ENCODE measurements at regions not wholly inside any gene's neighbourhood (a gene's known extent, or its start where the extent isn't known, plus 50 kb on each side); places are given as distances from the start of the nearest gene placed in this dataset.

GRCh38 chr13:106628936-106629659 is 61.2 kb upstream of the ARGLU1 start:
- H3K27me3 Mint-ChIP-seq (ENCODE audit: low read depth in 2 of 2), result peaks cover 4 to 29% of the 10 kb centered on the region in 2 donors
- H3K4me3 ChIP-seq (ENCODE audit: low read length), result no peak overlapping the region
- 90% methylated on average over 2 of the region's 2 CpGs for WGBS (ENCODE audit: insufficient coverage)
- no peak overlapping the region for H3K4me3 Mint-ChIP-seq
- no peaks in the 10 kb centered on the region for H3K9me3 Mint-ChIP-seq
- no peaks in the 10 kb centered on the region for H3K27me3 ChIP-seq (ENCODE audit: control insufficient read depth, insufficient read depth, low read length)
- ATAC-seq (no peak), DNase-seq (no peak)
- H3K27ac Mint-ChIP-seq, result no peak overlapping the region
- no peaks in the 10 kb centered on the region for H3K36me3 Mint-ChIP-seq
- peaks cover 11 to 19% of the 10 kb centered on the region in 2 donors for H3K4me1 Mint-ChIP-seq
- H3K27ac ChIP-seq (ENCODE audit: low read length), result no peak overlapping the region
- no peaks in the 10 kb centered on the region for H3K4me1 ChIP-seq (ENCODE audit: control insufficient read depth, insufficient read depth, low read length)
- no peaks in the 10 kb centered on the region for H3K36me3 ChIP-seq (ENCODE audit: control insufficient read depth, insufficient read depth, low read length)
- intact Hi-C loops (cut with micrococcal nuclease), result no loop called here
- no peak for TF ChIP-seq CTCF (IDR thresholded peaks at IDR 0.05)
- H3K9me3 ChIP-seq (ENCODE audit: control insufficient read depth, insufficient read depth, low read length), result no peaks in the 10 kb centered on the region

GRCh38 chr13:106626473-106626872 is 58.5 kb upstream of the ARGLU1 start:
- intact Hi-C loops (cut with micrococcal nuclease), result no loop called here
- no peak overlapping the region for H3K27ac ChIP-seq (ENCODE audit: low read length)
- H3K27ac Mint-ChIP-seq, result no peak overlapping the region

GRCh38 chr13:106625578-106625977 is 57.6 kb upstream of the ARGLU1 start:
- no peak for ATAC-seq
- 87% methylated on average over 5 of the region's 5 CpGs for WGBS (ENCODE audit: insufficient coverage)
- Histone ChIP-seq H3K4me1 (ENCODE audit: control insufficient read depth, insufficient read depth, low read length) (no peaks in the 10 kb centered on the region), H3K36me3 (ENCODE audit: control insufficient read depth, insufficient read depth, low read length) (no peaks in the 10 kb centered on the region), H3K27me3 (ENCODE audit: control insufficient read depth, insufficient read depth, low read length) (peaks cover 2% of the 10 kb centered on the region), H3K9me3 (ENCODE audit: control insufficient read depth, insufficient read depth, low read length) (no peaks in the 10 kb centered on the region), H3K4me3 (ENCODE audit: low read length) (no peak overlapping the region), H3K27ac (ENCODE audit: low read length) (no peak overlapping the region)
- H3K4me1 Mint-ChIP-seq, result peaks cover 11 to 19% of the 10 kb centered on the region in 2 donors
- intact Hi-C loops (cut with micrococcal nuclease), result no loop called here
- no peaks in the 10 kb centered on the region for H3K36me3 Mint-ChIP-seq
- H3K9me3 Mint-ChIP-seq, result no peaks in the 10 kb centered on the region
- H3K4me3 Mint-ChIP-seq, result no peak overlapping the region
- no peak for DNase-seq
- no peak for TF ChIP-seq CTCF (IDR thresholded peaks at IDR 0.05)
- H3K27me3 Mint-ChIP-seq (ENCODE audit: low read depth in 2 of 2), result peaks cover 10 to 35% of the 10 kb centered on the region in 2 donors
- H3K27ac Mint-ChIP-seq, result no peak overlapping the region

More at GRCh38 chr13:106626473-106626872, 58.5 kb upstream of the ARGLU1 start:
- H3K36me3 Mint-ChIP-seq, result no peaks in the 10 kb centered on the region
- no peaks in the 10 kb centered on the region for H3K27me3 ChIP-seq (ENCODE audit: control insufficient read depth, insufficient read depth, low read length)
- ATAC-seq (no peak), DNase-seq (no peak)
- peaks cover 8 to 35% of the 10 kb centered on the region in 2 donors for H3K27me3 Mint-ChIP-seq (ENCODE audit: low read depth in 2 of 2)
- H3K4me3 ChIP-seq (ENCODE audit: low read length), result no peak overlapping the region
- H3K36me3 ChIP-seq (ENCODE audit: control insufficient read depth, insufficient read depth, low read length), result no peaks in the 10 kb centered on the region
- TF ChIP-seq CTCF (IDR thresholded peaks at IDR 0.05), result no peak
- H3K9me3 Mint-ChIP-seq, result no peaks in the 10 kb centered on the region
- no peaks in the 10 kb centered on the region for H3K9me3 ChIP-seq (ENCODE audit: control insufficient read depth, insufficient read depth, low read length)
- no peak overlapping the region for H3K4me3 Mint-ChIP-seq
- H3K4me1 ChIP-seq (ENCODE audit: control insufficient read depth, insufficient read depth, low read length), result no peaks in the 10 kb centered on the region
- H3K4me1 Mint-ChIP-seq, result peaks cover 11 to 19% of the 10 kb centered on the region in 2 donors

All from natural killer cell (primary cell).